Stimulated activated CD8-positive, alpha-beta memory T cell treated with anti-CD3 and anti-CD28 coated beads, Interleukin-4, amount 100 ng/mL, for 1 hour (primary cell): ENCODE measurements at regions not wholly inside any gene's neighbourhood (a gene's known extent, or its start where the extent isn't known, plus 50 kb on each side); places are given as distances from the start of the nearest gene placed in this dataset.
"Not testable (repeated sequence)": the region's sequence is repeated elsewhere in the genome, so short reads cannot be mapped to it uniquely, and the experiment has no call there.

Experiments used
- DNase-seq, 2 donors: peaks; one replicate each; pipeline ENCODE4 v3.0.0-alpha.2; 2020; ENCODE audit warnings: low read depth in 2 of 2, low spot score in 1 of 2

DNA sequence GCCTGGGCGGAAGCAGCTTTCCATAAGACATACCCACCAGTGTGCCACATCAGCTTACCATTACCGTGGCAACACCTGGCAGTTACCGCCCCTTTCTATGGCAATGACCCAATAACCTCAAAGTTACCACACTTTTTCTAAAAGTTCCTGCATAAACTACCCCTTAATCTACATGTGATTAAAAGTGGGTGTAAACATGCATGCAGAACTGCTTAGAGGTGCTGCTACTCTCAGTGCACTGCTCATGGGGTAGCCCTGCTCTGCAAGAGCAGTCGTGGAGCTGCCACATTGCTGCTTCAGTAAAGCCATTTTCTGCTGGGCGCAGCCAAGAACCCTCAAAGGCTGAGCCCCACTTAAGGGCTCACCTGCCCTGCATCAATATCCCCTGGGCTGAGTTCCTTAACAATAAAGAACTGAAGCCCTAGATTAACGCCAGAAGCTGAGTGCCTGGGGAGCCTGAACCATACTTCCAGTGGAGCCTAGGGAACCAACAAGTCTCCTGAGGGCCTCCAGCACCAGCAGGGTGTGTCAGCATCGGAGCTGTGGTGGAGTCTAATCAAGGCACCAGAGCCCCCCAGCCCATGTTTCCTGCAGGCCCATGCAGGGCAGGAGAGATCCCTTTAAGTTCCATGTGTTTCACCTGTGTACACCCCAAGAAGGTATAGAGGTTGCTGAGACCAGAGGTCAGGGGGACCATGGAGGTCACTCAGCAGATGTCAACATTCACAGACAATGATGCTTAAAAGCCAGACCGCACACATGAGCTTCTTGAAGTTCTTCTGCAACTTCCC lies 1198.1 kb downstream of the UQCRFS1 start:
- DNase-seq, result no peak

DNA sequence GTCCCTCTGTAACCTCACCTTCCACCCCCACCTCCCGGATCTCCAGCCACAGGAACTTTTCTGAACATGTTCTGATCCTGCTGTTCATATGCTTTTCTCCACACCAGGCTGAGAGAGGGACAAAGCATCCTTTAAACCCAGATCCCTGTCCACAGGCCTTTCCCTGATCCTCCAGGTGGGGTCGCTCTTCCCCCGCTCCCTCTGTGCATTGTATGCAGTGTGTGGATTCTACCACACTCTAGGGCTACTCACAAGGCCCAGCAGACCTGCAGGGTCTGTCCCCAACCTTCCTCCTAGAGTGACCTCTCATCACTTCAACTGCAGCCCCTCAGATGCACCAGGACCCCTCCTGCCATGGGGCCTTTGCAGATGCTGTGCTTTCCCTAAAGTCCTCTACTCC lies 1200.6 kb downstream of the UQCRFS1 start:
- no peak for DNase-seq

DNA sequence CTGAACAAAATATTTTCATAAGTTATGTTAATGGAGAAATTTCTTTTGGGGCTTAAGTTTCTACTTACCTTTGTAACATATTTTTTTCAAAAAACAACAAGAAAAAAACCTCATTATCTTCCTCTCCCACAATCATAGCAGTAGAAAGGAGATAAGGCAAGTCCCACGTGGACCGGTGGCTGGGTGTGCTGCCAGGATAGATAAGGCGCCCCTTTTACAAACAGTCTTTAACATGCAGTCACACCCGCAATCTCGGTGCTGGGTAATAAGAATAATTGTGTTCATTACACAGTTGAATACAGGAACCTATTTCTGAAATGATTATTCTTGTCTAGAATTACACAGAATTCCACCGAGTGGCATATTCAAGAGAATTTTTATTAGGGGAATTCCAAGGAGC lies 1202.3 kb downstream of the UQCRFS1 start:
- no peak for DNase-seq

DNA sequence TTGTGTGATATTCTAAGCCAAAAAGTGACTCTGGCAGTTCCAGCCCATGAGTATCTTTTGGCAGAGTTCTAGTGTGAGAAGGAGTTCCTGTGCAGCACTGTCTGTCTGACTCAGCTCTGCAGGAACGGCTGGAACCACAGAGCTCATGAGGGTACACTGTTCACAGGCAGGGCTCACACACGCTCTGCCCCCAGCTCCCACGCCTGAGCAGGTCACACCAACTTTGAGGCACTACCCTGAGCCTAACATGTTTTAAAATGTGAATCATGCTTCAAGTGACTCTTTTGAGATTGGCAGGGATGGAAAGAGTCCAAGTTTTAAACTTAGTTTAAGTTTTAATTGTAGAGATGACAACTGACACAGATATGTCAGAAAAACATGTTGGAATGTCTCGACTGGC lies 1203.3 kb downstream of the UQCRFS1 start:
- no peak for DNase-seq

DNA sequence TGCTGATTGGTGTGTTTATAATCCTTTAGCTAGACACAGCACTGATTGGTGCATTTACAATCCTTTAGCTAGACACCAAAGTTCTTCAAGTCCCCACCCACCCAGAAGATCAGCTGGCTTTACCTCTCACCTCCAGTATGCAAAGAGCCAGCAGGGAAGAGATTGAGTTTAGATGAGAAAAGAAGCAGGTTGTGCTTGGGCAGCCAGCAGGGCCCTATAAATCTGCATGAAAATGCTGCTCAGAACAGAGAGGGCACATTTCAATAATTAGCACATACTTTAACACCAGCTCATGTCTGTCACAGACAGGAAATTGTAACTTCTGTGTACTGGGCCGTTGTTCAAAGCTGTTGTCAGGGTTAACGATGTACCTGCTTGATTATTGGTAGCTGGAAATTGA lies 1204.3 kb downstream of the UQCRFS1 start:
- no peak for DNase-seq

DNA sequence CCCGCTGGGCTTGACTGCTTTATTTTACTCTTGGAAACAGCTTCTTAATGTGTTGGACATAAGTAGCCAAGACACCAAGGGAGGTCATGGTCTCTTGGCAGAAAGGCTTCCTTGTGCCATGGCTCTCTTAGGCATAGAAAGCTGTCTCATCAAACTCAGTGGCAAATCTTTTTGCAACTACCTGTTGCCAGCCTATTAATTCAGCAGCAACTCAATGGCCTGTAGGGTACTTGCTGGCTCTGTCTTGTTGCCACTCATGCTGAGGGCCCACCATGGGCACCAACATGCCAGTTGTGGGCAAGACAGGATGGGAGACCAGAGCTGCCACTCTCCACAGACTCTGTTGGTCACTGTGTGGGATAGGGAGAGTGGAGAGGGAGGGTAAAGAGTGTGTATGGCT lies 1209.4 kb downstream of the UQCRFS1 start:
- no peak for DNase-seq

DNA sequence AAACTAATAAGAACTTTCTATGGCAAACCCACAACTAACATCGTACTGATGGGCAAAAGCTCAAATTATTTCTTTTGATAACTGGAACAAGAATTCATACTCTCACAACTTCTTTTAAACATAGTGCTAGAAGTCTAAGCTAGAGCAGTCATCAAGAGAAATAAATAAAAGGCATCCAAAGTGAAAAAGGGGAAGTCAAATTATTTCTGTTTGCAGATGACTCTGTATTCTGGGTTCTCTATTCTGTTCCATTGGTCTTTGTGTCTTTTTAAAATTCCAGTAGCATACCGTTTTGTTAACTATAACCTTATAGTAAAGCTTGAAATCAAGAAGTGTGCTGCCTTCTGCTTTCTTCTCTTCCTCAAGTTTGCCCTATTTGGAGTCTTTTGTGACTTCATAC lies 1215.9 kb downstream of the UQCRFS1 start:
- DNase-seq, result no peak

DNA sequence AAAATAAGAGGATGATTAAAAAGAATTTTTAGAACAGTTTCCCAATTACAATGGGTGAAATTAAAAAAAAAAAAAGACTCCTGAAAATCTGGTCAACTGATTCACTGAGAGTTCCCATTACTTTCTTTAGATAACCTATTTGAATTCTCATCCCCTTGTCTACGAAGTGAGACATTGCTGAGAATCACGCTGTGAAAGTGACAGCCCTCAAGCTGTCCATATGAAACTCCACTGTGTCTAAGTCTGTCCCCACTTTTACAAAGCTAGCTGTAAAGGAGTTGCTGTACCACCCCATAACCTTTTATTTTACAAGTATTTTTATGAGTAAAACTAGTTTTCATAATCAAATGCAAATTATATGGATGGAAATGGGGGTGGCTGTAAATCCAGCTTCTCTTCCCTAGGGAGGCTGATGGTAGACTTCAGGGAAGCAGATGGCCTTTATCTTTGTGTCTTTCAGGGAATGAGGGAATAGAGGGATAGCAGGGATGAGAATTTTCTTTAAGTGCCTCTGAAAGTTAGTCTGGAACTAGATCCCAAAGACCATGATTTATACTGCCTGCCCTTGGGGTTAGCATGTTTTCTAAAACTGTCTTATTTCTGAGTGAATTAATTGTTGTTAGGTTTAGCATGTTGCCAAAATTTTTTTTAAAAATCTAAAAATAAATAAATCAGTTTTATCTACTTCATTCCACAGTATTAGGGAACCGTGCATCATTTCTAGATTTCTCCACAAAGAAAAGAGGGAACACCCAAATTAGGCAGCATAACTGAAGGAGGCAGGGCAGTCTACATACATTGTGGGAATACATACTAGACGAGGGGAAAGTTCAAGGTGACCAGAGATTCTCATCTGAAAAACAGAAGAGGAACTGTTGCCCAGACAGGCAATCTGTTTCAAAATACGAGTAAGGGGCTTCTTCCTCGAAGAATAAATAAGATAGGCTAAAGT lies 1219.1 kb downstream of the UQCRFS1 start:
- DNase-seq, result no peak

DNA sequence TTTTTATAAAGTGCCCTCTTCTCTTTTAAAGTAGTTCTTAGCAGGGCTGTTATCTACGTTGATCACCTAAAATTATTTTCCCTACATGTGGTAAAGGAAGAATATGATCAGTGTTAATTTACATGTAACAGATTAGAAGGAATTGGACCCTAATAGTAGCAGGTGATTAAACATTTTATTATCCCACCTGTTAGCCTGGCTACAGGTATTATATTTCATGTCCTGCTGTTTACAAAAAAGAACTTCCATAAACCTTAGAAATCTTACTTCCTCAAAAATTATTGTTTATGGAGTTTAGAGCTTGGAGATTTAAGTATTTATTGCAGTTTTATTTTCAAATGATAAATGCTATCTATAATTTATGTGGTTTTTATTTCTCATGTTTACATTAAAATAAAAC lies 1226.7 kb downstream of the UQCRFS1 start:
- no peak for DNase-seq

DNA sequence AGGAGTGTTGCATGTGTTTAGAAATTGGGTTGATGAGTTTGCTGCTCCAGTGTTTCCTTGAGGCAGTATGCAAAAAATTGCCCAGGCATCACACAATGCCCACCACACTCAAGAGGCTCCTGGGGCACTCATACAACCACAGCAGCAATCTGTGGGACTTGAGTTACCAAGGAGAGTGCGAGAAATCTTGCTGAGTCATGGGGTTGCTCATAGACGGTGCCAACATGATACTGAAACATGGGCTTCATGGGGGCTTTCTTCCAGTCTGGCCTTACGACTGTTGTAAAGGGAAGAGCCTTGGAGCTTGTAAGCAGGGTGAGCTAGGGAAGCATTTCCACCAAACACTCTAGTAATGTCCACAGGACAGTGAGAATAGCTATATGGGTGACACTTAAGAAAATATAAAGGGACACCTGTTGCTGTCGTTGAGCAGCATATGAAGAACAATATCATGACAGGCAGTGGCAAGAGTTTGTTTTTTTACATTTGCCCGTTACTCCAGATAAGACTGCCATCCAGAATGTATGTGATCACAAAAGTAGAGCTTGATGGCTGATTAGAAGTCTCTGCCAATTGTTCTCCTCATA lies 1237.4 kb downstream of the UQCRFS1 start:
- DNase-seq, result no peak

DNA sequence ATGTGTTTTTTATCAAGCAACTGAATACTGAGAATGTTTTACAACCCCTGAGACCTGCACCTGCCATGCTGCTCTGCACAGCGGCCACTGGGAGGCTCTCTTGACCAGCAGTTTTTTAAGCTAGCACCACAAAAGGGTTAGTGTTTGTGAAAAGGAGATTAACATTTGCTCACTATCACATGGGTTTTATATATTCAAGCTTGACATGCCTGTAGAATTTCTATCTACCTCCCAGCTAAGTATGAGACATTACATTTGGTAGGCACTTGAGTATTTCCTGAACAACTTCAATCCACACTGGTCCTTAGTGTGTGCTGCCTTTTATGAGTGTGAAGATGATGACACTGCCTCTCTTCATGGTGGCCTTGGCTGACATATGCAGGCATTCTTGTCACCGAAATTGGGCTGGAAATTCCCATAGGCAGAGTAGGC lies 1238.9 kb downstream of the UQCRFS1 start:
- no peak for DNase-seq

DNA sequence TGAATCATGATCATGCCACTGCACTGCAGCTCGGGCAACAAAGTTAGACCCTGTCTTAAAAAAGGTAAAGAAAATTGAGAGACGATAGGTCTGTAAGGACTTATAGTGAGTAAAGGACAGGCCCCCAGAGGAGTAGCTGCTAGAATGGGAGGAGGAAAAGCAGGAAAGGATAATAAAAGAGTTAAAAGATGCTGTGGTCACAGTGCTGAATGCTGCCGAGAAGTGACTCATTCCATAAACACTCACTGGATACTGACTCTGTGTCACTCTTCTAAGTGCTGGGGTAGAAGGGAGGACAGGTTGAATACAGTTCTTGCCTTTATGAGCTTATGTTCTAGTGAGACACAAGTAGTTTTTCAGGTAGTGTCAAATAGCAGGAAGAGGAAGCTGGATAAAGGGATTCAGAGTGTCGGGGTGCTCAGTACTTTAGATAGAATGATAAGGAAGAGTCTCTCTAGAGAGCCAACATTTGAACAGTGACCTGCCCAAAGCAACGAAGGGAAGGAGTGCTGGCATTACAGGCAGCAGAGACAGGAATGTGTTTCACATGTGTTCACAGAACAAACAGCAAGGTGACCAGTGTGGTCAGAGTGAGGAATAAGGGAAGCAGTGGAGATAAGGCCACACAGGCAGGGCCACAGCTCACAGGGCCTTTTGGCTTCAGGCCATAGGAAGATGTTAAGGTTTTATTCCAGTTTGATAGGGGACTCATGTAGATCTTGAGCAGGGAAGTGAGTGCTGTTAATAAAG lies 1240.5 kb downstream of the UQCRFS1 start:
- no peak for DNase-seq

DNA sequence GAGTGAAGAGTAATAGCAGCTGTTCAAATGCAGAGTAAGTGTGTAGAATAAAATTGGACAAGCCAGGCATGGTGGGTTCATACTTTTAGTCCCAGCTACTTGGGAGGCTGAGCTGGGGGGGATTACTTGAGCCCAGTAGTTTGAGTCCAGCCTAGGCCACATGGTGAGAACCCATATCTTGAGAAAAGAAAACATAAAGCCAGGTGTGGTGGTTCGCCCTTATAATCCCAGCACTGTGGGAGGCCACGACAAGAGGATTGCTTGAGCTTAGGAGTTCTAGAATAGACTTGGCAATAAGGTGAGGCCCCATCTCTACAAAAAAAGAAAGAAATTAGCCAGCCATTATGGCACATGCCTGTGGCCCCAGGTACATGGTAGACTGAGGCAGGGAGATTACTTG lies 1241.1 kb downstream of the UQCRFS1 start:
- DNase-seq, result no peak

DNA sequence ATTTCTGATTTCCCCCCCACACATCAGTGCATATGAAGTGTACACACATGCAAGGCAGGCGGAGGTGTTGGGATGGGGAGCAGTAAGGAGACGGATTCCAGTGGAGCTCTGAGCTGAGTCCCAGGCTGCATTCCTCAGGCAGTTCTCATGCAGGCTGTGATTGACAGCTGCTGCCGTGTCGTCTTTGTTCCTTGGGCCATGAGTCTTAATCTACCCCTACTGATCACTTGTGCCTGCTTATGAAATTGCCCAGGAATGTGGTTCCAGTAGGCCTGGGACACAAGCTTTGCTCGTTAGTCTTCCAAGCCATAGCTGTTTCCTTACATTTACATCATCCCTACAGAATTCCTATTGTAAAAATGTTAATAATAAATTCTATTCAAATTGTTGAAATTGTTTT lies 1241.9 kb downstream of the UQCRFS1 start:
- no peak for DNase-seq

DNA sequence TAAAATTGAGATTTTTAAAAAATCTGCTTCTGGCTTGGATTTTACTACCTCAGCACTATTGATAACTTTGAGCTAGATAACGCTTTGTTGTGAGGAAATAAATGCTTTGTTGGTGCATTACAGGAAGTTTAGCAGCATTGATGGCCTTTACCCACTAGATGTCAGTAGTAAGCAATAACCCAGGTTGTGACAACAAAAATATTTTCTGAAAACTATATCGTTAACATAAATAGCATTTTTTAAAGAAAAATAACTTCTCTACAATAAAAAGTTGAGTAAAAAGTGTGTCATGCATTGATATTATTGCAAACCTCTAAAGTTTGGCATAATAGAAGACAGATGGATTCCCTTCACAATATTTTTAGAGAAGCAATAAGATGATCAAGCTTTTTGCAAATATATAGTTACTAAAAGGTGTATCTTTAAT lies 1246.5 kb downstream of the UQCRFS1 start:
- no peak for DNase-seq

DNA sequence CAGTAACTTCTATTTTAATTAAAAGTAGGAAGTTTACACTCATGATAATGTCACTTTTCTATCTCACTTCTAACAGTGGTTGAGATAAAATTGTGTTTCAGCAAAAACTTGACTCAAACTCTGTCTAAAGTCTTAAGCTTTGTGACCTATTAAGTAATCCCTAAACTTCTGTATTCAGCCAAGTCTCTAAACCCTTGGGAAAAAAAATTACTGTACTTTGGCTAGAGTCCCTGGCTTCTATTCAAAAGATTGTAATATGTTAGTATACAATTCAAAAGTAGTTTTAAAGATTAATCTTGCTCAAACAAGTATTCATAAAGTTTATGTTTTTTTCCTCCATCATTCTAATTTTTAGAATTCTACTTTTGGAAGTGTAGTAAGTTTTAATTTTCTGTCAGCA lies 1248.8 kb downstream of the UQCRFS1 start:
- no peak for DNase-seq

DNA sequence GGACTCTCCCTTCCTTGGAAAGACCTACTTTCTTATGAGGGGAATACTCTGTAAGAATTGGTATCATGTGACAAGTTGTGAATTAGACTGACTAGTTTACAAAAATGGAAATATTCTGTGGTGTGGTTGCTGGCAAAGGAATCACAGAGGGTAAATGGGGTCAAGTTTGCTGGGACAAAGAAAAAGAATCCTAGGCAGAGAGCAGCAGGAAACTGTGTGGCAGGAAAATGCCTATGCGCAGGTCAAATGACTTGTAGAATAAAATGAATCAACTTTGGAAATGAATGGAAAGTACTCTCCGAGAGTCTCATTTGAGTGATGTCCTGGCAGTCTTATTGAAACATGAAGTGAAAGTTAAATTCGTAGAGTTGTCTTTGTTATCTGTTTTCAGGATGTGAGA lies 1250.7 kb downstream of the UQCRFS1 start:
- DNase-seq, result no peak

DNA sequence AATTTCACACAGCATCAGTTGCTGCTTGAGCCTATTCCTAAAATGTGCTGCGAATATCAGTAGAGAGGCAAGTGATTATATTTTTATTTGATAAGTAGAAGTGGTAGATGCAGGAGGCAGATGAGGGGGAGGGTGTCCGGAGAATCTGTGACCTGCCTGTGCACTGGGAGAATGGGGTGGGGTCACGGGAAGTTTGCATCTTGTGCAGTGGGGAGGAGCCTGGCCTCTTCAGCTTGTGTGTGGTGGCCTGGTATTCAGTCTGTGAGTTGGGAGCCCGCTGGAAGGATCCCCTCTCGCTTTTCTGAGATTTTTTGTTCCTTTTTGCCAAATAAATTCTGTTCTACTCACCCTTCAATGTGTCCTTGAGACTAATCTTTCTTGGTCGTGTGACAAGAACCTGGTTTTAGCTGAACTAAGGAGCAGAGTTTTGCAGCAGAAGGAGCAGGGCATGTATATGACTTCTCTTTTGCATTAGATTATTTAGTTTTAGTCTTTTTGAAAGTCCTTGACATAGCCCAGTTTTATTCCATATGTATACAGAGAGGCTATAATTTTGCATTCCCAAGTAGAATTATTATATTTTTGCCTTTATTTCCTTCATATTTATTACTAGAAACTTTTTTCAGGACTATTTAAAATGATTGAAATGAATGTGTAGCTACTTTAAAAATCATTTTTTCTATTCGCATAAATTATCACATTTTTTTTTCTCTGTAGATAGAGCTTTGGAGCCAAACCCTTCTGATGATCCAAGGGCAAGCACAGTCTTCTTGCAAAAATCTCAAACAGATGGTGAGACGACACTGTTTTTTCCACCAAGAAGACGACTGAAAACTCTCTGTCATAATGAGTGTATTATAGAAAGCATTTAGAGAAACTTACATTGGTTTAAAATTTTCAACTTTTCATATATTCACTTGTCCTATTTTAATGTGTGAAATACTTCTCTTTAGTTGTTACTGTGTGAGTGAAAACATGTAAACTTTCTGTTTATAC lies 1257.2 kb downstream of the UQCRFS1 start:
- no peak for DNase-seq

DNA sequence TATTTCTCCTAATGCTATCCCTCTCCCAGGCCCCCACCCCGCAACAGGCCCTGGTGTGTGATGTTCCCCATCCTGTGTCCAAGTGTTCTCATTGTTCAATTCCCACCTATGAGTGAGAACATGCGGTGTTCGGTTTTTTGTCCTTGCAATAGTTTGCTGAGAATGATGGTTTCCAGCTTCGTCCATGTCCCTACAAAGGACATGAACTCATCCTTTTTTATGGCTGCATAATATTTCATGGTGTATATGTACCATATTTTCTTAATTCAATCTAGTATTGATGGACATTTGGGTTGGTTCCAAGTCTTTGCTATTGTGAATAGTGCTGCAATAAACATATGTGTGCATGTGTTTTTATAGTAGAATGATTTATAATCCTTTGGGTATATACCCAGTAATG lies 1270.3 kb downstream of the UQCRFS1 start:
- not testable (repeated sequence) for DNase-seq

DNA sequence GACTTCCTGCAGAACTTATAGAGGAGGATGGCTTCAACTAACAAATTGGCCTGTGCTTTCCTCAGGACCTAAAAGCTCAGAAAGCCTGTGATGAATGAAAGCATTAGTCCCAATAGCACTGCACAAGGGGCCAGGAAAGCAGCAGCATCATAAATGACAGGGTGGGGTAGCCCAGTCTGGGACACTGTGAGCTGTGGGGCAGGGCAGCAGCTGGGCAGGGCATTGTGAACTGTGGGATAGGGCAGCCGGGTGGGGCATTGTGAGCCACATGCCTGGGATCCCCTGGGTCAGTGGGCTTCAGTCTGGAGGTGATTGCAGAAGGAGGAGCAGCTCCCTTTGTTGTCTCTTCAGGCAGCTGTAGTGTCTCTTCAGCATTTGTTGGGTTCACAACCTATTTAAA lies 1276.8 kb downstream of the UQCRFS1 start:
- DNase-seq, result no peak
